ENCODE measurements at regions not wholly inside any gene's neighbourhood (a gene's known extent, or its start where the extent isn't known, plus 50 kb on each side); places are given as distances from the start of the nearest gene placed in this dataset.

DNA sequence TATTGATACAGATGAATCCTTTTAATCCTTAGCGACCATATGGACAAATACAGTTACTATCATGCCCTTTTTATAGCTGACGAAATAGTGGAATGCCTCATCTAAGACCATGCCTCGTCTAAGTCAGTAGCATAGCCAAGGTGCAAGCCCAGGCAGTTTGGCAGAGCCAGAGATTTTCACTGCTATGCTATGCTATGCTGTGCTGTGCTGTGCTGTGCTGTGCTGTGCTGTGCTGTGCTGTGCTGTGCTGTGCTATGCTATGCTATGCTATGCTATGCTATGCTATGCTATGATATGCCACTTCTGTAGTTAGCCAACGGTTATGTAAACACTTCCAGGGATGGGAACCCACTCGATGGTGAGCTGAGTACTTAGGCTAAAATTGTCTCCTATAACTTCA is 91.6 kb upstream of the MAP4K3 start:
- Histone ChIP-seq H3K79me1 (ENCODE audit: low read depth, low read length) (no peaks in the 10 kb centered on the region), H3K56ac (replicated peaks; ENCODE audit: insufficient read length, low read depth, low read length) (no peak overlapping the region), H3K27me3 (replicated peaks in 1 of 4; ENCODE audit: control insufficient read depth in 3 of 4, extremely low read depth in 1 of 4, insufficient read depth in 3 of 4, low read length in 3 of 4) (no peaks in the 10 kb centered on the region), H3K9me3 (ENCODE audit: insufficient read depth in 2 of 2, low read depth in 1 of 2, low read length in 1 of 2) (no peaks in the 10 kb centered on the region), H3K14ac (ENCODE audit: insufficient read length) (no peak overlapping the region), H4K8ac (ENCODE audit: extremely low read depth, insufficient read depth, low read length) (no peak overlapping the region), H2BK15ac (ENCODE audit: low read length) (no peak overlapping the region), H2BK120ac (replicated peaks; ENCODE audit: low read depth, low read length) (no peak overlapping the region), H3K4me1 (replicated peaks in 1 of 4; ENCODE audit: control insufficient read depth in 3 of 4, insufficient read depth in 4 of 4, low read length in 3 of 4) (peaks cover 0 to 2% (median 0%) of the 10 kb centered on the region in 4 experiments; a peak in 1 of 7 replicates), H3K18ac (ENCODE audit: extremely low read depth, low read length) (no peak overlapping the region), H3K9ac (replicated peaks in 1 of 4; ENCODE audit: extremely low read depth in 1 of 4, low read depth in 3 of 4, low read length in 3 of 4) (no peak overlapping the region), H3K79me2 (ENCODE audit: control insufficient read depth in 1 of 2, insufficient read depth in 2 of 2, low read length in 2 of 2) (no peaks in the 10 kb centered on the region), H2BK5ac (ENCODE audit: low read depth, low read length) (no peak overlapping the region), H3K23me2 (ENCODE audit: low read depth, low read length) (no peaks in the 10 kb centered on the region), H3K36me3 (ENCODE audit: control insufficient read depth in 2 of 4, insufficient read depth in 4 of 4, low read length in 3 of 4) (no peaks in the 10 kb centered on the region), H2BK12ac (ENCODE audit: low read depth, low read length) (no peak overlapping the region), H2AFZ (ENCODE audit: low read length) (no peak overlapping the region), H3K4ac (replicated peaks; ENCODE audit: insufficient read length, low read depth, low read length) (no peak overlapping the region), H3K4me2 (ENCODE audit: insufficient read depth in 1 of 2, low read depth in 2 of 2, low read length in 2 of 2) (no peak overlapping the region), H3K23ac (ENCODE audit: insufficient read length) (no peak overlapping the region), H4K5ac (ENCODE audit: insufficient read length, low read depth, low read length) (no peak overlapping the region), H4K20me1 (replicated peaks in 1 of 2; ENCODE audit: control insufficient read depth in 1 of 2, insufficient read depth in 2 of 2, low read length in 2 of 2) (no peaks in the 10 kb centered on the region), H4K91ac (replicated peaks; ENCODE audit: insufficient read length, low read length) (no peak overlapping the region), H3K27ac (ENCODE audit: low read depth, low read length) (no peak overlapping the region), H3K4me3 (ENCODE audit: extremely low read depth in 1 of 4, insufficient read depth in 2 of 4, low read depth in 3 of 4, low read length in 4 of 4) (no peak overlapping the region), H2BK20ac (ENCODE audit: low read length) (no peak overlapping the region), H2AK5ac (ENCODE audit: low read depth, low read length) (no peak overlapping the region)
- DNase-seq (ENCODE audit: low read depth in 1 of 2, low spot score in 2 of 2), result peak in 1 of 2 experiments; percentile 23
- ChIA-PET CTCF (ENCODE audit: partially characterized antibody) (interaction anchor here (1.1 kb wide), 1 partner anchor 201 kb away, joined by 4 read pairs; no protein-coding TSS in a partner anchor), POLR2A (ENCODE audit: partially characterized antibody) (no interaction called here)
- FAIRE-seq, result no peak
- WGBS, 2 experiments (ENCODE audit: extremely low coverage in 1 of 2, insufficient coverage in 1 of 2, insufficient read length in 1 of 2, insufficient replicate concordance in 2 of 2, low coverage in 1 of 2, low lambda C conversion rate in 2 of 2, missing lambda C conversion rate in 1 of 2), result 88% methylated on average over 5 of the region's 5 CpGs; no CpG with 5 or more reads in 1 of the 2 experiments
- TF ChIP-seq SUZ12 (IDR thresholded peaks at IDR 0.05; ENCODE audit: low read length), result no peak
- no peak for TF ChIP-seq GABPA (IDR thresholded peaks at IDR 0.05; ENCODE audit: borderline replicate concordance, insufficient read depth, low read length)
- no peak for TF ChIP-seq FOSL1 (IDR thresholded peaks at IDR 0.05; ENCODE audit: insufficient read depth, low read depth, low read length)
- TF ChIP-seq BACH1 (IDR thresholded peaks at IDR 0.05; ENCODE audit: low read length), result no peak
- TF ChIP-seq SP1 (IDR thresholded peaks at IDR 0.05; ENCODE audit: low read depth, low read length), result no peak
- TF ChIP-seq KDM4A (IDR thresholded peaks at IDR 0.05; ENCODE audit: low read depth, low read length, severe bottlenecking), result no peak
- TF ChIP-seq TAF7 (optimal IDR thresholded peaks at IDR 0.05; ENCODE audit: borderline replicate concordance, low read depth, low read length), result no peak
- no peak for TF ChIP-seq YY1 (IDR thresholded peaks at IDR 0.05; ENCODE audit: low read depth, low read length)
- TF ChIP-seq TBP (IDR thresholded peaks at IDR 0.05; ENCODE audit: low read depth, low read length), result no peak
- TF ChIP-seq KDM5A (IDR thresholded peaks at IDR 0.05; ENCODE audit: low read length), result no peak
- TF ChIP-seq ZNF274 (IDR thresholded peaks at IDR 0.05; ENCODE audit: borderline replicate concordance, extremely low read depth, low read length), result no peak
- no peak for TF ChIP-seq BCL11A (IDR thresholded peaks at IDR 0.05; ENCODE audit: low read depth in 2 of 2, low read length in 2 of 2)
- no peak for TF ChIP-seq CREB1 (IDR thresholded peaks at IDR 0.05)
- TF ChIP-seq ASH2L (IDR thresholded peaks at IDR 0.05; ENCODE audit: low read length), result no peak
- TF ChIP-seq SAP30 (IDR thresholded peaks at IDR 0.05; ENCODE audit: insufficient read depth, insufficient replicate concordance, low read length), result no peak
- no peak for TF ChIP-seq JUND (IDR thresholded peaks at IDR 0.05; ENCODE audit: low read length)
- no peak for TF ChIP-seq CEBPB (IDR thresholded peaks at IDR 0.05; ENCODE audit: low read depth, low read length)

Data from H1 (cell line).